Left cardiac atrium (tissue), 4 donors: ENCODE measurements at regions not wholly inside any gene's neighbourhood (a gene's known extent, or its start where the extent isn't known, plus 50 kb on each side); places are given as distances from the start of the nearest gene placed in this dataset.
"Not testable (repeated sequence)": the region's sequence is repeated elsewhere in the genome, so short reads cannot be mapped to it uniquely, and the experiment has no call there.

ENCODE experiments used
- ATAC-seq, 2 donors: fragments of 200-7000 bp; cut with Tn5 transposase; one replicate each; pipeline ENCODE4 v1.9.1; 2020; ENCODE audit warnings: mild to moderate bottlenecking in 2 of 2, moderate library complexity in 2 of 2
- DNase-seq: peaks from one replicate; pipeline ENCODE4 v3.0.0-alpha.2; 2020
- intact Hi-C, 2 donors: fragments of 100-400 bp; cut with DNase I; formaldehyde crosslinking; loops; one replicate each; pipeline versions ENCODE4 v1.14.1 to v1.15.1; 2022 to 2023
- donor health status: DM: no; HTN: yes; CAD: no.
- donor health status: DM: no; HTN: yes; CAD: no; lungs with severe emphysema.
- donor health status: DM: yes; HTN: yes; CAD: no.
- donor health status: Dilated cardiomyopathy.

DNA sequence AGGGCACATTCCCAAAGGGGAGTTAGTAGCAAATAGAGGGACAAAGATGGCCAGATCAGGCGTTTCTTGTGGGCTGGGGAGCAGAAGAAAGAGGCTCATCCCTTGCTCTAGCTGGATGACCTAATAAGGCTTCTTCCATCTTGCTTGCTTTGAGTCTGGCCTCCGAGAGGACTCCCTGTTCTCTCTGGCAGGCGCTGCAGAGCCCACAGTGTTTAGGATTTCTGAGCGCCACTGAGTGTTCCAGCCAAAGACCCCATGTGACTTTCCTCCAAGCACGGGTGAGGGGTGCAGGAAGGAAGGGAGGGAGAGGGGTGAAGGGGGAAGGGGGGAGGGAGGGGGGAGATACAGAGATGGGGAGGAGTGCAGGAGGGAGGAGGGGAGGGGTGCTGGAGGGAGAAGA, 203.8 kb upstream of the SVIL start:
- intact Hi-C loops: no loop called here
- DNase-seq: no peak

DNA sequence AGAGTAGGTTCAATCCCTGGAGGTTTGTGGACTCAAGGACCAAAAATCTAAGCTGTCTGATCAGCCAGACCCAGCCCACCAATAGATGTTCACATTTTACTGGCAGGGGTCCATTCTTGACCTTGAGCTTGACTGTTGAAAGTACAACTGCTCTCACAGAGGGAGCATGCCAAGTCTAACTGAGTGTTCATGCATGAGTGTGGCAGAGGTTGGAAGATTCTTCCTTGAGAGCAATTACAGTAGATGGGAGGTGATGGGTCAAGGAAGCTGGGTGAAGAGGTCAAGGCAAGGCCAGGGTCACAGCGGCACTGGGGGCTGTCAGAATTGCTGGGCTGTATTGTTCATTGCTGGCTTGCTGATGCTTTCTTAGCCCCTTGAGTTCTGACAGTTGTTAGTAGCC, 202.8 kb upstream of the SVIL start:
- intact Hi-C loops: no loop called here
- no peak for DNase-seq
- ATAC-seq: no peak

More for the DNA sequence above, 203.8 kb upstream of the SVIL start:
- no peak for ATAC-seq

DNA sequence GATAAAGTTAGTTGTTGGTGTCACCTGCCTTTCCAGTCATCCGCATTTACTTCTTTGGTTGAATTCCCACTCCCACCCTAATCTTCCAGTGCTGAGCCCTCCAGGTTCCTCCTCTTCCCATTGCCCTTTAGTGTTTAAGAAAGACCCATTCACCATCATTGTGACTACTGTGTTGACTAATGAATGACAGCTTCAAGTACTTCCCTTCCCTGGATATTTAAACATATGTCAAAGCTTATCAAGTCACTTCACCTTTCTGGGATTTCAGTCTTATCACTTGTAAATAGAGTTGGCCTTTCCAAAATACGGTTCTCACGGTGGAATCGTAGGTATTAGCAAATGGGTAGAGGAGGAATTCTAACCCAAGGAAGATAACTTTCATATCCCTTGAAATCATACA, 201.6 kb upstream of the SVIL start:
- no peak for DNase-seq
- intact Hi-C loops: no loop called here
- ATAC-seq: no peak

DNA sequence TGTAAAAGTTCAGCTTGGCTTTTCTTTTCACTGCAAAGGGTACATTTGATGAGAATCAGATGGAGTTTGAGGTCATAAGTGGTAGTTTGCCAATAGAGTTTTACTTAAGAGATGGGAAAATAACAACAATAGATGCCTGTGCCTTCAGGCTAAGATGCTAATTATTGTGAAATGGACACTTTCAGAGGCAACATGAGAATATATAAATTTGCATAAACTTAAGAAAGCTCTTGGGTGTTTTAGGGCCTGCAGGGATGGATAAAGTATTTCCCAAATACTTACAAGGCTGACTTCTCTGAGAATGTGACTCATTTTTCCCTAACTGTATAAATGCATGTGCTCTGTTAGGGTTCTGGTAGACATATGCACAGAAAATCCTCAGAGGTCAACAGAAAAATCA, 200.3 kb upstream of the SVIL start:
- intact Hi-C loops: no loop called here
- DNase-seq (no peak), ATAC-seq (no peak)

DNA sequence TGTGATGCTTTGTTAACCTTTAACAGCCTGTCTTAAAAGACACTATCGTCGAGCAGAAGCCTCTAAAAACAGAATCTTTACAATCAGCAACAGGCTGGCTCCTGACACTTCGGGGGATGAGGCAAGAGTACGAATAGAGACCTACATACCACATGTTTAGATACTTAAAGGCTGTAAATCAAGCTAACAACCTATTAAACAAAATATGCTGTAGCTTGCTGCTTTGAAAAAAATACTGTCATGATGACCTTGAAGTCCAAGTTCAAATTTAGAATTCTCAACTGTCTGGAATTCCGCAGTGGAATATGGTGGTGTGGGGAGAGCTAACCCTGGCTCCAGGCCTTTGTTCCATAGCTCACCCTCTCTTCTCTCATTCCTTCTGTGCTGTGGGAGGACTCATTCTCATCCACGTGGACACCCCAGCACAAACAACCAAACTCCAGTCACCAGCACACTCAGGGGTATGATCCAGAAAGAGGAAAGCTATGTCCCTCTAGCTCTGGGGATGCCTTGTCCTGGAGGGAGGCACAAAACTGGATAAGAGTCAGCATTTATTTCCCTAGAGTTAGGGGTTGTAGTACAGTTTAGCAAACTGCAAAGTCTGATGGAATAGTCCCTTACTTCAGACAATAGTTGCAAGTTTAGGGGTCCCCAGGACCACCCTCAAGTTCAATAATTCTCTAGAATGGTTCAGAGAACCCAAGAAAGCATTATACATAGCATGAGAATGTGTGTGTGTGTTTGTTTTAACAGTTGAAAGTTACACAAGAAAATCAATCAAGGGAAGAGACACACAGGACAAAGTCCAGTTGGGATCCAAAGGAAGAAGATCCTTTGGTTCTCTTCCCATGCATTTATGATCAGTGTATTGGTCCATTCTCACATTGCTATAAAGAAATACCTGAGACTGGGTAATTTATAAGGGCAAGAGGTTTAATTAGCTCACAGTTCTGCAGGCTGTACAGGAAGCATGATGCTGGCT, 196.1 kb upstream of the SVIL start:
- intact Hi-C loops: no loop called here
- ATAC-seq (no peak), DNase-seq (no peak)

DNA sequence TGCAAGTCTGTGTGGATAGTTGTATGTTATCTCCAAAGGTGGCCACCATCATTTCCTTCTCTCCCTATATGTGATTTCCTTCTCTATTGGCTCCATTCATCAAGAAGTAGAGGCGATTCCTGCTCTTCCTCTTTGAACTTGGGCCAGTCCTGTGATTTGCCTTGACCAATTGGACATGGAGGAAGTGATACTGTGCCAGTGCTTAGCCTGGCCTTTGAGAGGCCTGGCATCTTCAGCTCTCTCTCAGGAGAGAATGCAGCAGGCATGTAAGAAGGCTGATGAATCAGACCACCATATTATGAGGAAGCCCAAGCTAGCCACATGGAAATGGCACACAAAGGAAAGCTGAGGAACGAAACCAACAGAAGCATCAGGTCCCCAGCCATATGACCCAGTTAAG, 195.0 kb upstream of the SVIL start:
- intact Hi-C loops: no loop called here
- DNase-seq (no peak), ATAC-seq (no peak)

DNA sequence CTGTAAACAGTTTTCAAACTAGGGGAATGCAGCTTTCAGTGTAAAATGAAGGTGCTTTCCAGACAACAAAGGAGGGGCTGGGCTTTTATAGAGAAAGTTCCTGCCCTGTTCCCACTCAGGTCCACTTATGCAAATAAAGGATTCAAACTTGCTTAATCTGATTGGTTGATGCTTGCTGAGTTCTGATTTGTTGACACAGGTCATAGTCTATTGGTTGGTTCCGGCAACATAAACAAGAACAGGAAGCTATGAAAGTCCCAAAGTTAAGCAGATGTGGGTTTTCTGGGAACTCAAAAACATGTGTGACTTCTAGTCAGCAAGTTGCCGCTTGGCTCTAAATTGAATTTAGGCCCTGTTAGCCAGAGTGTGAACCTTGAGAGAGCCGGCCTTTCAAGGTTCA, 194.2 kb upstream of the SVIL start:
- no peak for ATAC-seq
- intact Hi-C loops: no loop called here

DNA sequence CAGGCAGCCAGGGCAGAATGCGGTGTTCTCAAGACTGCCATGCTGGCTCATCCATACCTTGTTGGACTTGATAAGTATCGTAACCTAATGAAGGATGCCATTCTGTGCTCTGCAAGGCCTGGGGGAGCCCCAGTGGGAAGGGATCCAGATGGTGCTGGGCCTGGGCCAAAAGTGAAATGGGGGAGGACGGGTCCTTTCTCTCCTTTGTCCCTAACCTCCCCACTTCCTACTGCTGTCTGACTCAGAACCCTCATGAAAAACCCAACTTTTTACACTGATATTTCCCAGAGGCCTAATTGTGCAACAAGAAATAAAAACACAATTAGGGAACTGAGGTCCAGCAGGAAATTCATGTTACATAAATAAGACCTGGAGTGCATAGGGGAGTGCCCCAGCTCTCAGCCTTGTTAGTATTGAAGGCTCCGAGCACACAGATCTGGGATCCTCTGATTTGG, 193.7 kb upstream of the SVIL start:
- ATAC-seq (no peak), DNase-seq (no peak)
- intact Hi-C loops: no loop called here

More for the DNA sequence above, 194.2 kb upstream of the SVIL start:
- DNase-seq: no peak

DNA sequence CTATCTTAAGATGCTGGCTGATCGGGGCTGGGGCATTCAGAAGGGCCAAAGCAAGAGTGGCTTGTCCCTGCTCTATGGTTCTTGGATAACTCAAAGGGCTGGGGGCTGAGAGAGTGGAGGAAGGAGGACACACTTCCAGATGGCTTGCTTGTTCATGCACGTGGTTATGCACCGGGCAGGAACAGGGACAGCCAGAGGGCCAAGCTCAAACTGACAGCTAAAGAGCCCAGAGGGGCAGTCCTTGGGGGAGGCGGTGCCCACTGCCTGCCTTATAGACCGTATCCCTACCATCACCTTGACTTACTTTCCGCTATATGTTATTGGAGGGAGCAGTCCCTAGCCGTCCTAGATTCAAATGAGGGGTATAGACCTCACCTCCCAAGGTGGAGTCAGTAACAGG, 192.7 kb upstream of the SVIL start:
- ATAC-seq (no peak), DNase-seq (no peak)
- intact Hi-C loops: no loop called here

DNA sequence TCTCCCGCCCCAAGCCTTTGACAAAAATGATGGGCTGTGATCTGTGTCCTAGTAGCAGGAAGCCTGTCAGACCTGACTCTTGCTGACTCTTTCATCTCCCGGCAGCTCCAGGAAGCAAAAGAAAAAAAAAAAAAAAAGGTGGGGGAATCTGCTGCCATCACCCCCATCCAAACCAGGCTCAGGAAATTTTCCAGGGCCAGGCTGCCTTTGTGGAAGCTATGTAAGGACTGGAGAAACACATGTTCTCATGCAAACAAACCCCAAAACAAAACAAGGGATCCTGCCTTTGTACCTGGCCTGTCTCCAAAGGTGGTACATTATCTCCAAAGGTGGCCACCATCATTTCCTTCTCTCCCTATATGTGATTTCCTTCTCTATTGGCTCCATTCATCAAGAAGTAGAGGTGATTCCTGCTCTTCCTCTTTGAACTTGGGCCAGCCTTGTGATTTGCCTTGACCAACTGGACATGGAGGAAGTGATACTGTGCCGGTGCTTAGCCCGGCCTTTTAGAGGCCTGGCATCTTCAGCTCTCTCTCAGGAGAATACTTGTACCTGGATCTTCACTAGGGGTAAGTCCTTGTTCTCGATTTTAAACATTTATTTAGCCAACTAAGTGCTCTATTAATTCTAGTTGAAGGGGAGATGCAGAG, 192.2 kb upstream of the SVIL start:
- ATAC-seq: no peak
- no peak for DNase-seq
- intact Hi-C loops: no loop called here

DNA sequence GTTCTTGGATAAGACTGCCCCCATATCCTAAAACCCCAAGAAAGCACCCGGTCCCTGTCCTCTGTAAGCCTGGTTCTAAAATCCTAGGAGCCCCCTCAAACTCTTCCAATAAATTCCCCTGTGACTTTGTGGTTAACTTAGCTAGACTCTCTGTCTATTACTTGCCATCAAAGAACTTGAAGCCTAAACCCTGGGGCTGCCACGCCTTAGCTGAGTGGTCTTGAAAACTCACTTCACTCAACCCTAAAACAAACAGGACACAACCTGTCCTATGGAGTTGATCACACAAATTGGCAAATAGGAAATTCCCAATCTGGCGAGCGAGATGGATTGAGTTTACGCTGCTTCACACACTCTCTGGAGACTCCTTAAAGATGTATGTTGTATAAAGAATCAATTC, 191.4 kb upstream of the SVIL start:
- DNase-seq (no peak), ATAC-seq (no peak)
- intact Hi-C loops: no loop called here

DNA sequence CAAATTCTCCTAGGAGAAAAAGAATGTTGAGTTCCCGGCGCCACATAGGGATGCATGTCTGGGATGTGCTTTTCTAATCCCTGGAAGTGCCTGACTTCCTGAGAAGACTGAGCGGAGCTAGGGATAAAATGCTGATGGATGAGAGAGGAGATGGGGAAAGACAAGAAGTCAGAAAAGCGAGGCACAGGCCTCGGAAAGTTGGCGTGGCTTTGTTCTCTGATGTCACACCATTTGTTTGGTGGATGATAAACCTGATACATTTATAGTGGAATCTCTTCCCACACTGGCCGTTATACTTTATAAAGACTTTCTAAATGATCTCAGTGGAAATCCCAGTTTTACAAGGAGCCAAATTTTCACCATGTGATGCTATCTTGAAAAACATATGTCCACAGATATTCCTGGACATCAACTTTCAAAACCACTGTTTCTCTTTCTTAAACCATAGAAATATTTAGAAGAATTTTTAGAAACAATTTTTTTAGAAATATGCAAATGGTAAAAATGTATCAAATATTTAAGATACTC, 188.8 kb upstream of the SVIL start:
- no peak for DNase-seq
- intact Hi-C loops: no loop called here
- ATAC-seq: no peak

DNA sequence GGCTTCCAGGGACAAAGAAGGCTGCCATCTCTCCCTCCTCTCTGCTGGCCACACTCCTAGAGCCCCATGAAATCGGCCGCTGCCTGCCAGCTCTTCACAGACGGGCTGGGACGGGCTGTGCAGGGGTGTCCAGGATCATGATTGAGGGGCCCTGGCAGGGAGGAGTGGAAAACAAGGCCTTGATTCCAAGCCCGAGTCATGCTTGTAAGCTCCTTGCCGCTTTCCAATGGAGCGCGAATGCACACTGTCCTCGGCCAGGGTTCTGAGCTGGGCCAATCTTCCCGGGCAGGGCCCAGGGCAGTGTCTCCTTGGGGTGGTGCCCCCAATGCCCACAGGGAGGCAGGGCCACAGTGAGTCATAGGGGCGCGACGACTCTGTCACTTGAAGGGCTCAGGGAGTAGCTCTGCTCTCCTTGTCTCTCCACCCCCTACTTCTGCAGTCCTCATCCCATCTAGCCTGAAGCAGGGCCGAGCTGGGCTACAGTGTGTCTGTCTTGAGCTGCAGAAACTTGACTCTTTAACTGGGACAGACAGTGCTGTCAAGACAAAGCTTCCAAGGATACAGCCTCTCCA, 186.2 kb upstream of the SVIL start:
- DNase-seq (no peak), ATAC-seq (peak; percentile 27 to 73)
- intact Hi-C loops: no loop called here

DNA sequence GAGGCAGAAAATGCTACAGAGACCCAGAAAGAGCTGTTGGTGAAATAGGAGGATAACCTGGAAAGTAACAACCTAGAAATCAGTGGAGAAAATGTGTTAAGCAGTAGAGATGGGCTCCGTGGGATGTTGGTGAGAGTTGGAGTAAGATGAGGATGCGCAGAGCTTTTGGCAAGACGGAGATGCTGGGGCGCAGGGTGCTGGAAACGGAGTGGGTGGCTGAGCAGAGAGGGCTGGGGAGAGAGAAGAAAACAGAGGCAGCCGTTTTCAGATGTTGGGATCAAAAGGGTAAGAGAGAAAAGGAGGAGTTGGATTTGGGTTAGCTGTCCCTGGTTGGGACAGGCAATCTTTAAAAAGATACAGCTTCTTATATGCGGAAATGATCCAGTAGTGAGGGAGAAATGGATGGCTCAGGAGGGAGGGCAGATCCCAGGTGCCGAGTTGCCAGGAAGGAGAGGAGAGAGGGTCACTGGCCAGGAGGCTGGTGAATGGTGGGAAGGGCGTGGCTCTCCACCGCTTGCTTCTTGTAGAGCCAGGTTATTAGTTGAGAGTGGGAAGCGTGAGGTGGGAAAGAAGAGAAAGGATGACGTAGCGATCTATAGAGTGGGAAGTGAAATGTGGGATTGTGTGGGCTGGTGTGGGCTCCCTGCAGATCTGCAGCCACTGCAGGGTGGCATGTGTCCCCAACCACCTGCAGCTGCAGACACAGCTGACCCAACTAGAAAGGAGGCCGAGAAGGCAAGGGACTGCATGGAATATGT, 182.2 kb upstream of the SVIL start:
- ATAC-seq (no peak), DNase-seq (no peak)
- intact Hi-C loops: no loop called here

DNA sequence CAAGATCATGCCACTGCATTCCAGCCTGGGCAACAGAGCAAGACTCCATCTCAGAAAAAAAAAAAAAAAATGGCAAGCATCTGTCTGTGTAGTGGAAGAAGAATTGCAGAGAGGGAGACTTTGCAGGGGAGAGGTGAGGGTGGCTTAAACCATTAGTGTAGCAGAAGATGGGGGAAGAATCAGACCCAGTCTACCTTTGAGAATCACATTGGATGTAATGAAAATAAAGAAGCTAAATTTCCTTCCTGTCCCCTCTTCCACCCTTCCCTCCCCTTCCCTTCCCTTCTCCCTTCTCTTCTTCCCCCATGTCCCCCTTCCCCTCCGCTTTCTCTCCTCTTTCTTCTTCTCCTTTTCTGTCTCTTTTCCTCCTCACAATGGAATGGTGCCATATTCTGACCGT, 180.8 kb upstream of the SVIL start:
- intact Hi-C loops: no loop called here
- DNase-seq: no peak
- ATAC-seq: no peak

DNA sequence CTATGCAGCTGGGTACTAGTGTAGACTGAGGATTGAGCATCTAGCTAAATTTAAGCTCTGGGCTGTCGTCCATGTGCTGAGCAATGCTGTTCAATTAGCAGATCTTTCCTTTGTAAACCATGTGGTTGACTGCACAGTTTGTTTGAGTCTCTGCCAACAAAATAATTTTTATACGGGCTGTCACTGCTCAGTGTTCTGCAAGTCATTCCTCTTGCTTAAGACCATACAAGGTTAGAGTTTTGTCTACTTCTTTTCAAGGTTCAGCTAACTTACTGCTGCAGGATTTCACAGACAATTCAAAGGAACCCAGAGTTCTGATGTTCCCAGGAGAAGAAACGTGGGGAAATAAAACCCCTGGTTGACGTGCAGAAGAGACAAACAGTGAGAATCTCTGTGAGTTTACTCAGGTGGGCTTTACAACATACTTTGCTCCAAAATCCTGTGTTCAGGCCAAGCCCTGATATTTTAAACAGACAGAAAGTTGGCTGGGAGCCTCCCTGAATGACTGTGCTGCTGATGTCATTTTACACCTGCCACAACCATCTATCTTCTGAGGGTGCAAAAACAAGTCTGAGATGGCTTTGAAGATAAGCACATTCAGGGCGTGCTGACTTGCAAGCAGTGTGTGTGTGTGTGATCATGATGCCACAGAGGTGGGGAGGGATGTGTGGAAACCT, 177.1 kb upstream of the SVIL start:
- DNase-seq: peak; percentile 47
- ATAC-seq: peak; percentile 83 to 91
- intact Hi-C loops: no loop called here

DNA sequence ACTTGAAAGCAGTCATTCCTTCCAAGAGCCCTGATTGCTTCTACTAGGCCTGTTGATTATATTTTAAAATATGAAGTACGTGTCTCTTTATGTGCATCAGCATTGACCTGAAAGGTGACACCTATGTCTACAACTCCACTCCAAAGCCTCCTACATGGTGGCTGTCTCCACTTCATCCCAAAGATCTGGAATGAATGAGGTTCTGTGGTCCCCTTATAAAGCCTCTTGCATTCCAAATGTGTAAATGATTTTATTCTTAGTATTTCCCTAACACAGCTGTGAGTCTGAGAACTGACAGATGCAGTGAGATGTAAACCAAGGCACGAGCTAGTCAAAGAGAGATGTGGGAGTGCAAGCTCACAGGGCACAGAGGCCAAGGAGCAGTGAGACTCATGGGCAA, 176.0 kb upstream of the SVIL start:
- DNase-seq: no peak
- intact Hi-C loops: no loop called here
- no peak for ATAC-seq

DNA sequence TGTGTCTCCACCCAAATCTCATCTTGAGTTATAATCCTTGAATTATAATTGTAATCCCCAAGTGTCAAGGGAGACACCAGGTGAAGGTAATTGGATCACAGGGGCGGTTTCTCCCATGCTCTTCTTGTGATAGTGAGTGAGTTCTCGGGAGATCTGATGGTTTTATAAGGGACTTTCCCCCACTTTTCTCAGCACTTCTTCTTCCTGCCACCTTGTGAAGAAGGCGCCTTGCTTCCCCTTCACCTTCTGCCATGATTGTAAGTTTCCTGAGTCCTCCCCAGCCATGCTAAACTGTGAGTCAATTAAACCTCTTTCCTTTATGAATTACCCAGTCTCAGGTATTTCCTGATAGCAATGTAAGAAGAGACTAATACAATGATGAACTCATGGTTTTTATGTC, 175.5 kb upstream of the SVIL start:
- DNase-seq, ATAC-seq, intact Hi-C loops: not testable (repeated sequence)

DNA sequence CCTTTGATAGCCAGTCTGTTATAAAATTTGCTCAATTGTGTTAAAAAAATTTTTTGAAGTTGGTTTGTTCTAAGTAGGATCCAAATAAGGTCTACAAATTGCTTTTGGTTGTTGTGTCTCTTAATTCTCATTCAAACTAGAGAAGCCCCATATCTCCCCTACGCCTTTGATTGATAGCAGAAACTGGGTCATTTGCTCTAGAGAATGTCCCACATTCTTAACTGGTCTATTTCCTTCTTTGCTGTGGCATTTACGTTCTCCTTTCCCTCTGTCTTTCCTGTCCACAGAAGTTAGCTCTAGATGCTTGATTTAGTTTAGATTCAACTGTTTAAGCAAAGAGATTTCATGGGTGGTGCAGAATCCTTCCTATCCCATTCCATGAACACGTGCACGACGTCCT, 174.6 kb upstream of the SVIL start:
- intact Hi-C loops: no loop called here
- DNase-seq (no peak), ATAC-seq (no peak)
